HG02610 (cell line): ENCODE measurements at regions not wholly inside any gene's neighbourhood (a gene's known extent, or its start where the extent isn't known, plus 50 kb on each side); places are given as distances from the start of the nearest gene placed in this dataset.

ENCODE experiments used
- ATAC-seq: cut with Tn5 transposase; IDR thresholded peaks from one replicate; pipeline ENCODE4 v1.9.1; 2021; ENCODE audit warnings: mild to moderate bottlenecking, moderate library complexity; ENCODE audit not compliant: unreplicated experiment

GRCh38 chr2:114384441-114384840 lies 58.0 kb upstream of the DPP10 start:
- ATAC-seq = no peak

GRCh38 chr2:114389021-114389420 lies 53.4 kb upstream of the DPP10 start:
- no peak for ATAC-seq
